Loucy (cell line): ENCODE measurements at regions not wholly inside any gene's neighbourhood (a gene's known extent, or its start where the extent isn't known, plus 50 kb on each side); places are given as distances from the start of the nearest gene placed in this dataset.

Experiments
- CTCF ChIP-seq: fragments of 200-600 bp; sonication (generic); conservative IDR thresholded peaks from 2 replicates; pipeline ENCODE4 v1.5.1; 2014; ENCODE audit warnings: mild to moderate bottlenecking, antibody characterized with exemption, low read length
- EZH2phosphoT487 ChIP-seq: fragments of 200-600 bp; IDR thresholded peaks from 2 replicates; pipeline ENCODE4 v1.6.1; 2018; ENCODE audit warnings: antibody characterized with exemption, mild to moderate bottlenecking, moderate library complexity, borderline replicate concordance

- TF ChIP-seq CTCF (no peak), EZH2phosphoT487 (no peak)
Observed at GRCh38 chr10:131391936-131392335, 80.4 kb upstream of the TCERG1L start.
